GM21529 (cell line): ENCODE measurements at regions not wholly inside any gene's neighbourhood (a gene's known extent, or its start where the extent isn't known, plus 50 kb on each side); places are given as distances from the start of the nearest gene placed in this dataset.
"Not testable (repeated sequence)": the region's sequence is repeated elsewhere in the genome, so short reads cannot be mapped to it uniquely, and the experiment has no call there.

Experiments
- ATAC-seq: cut with Tn5 transposase; IDR thresholded peaks from one replicate; pipeline ENCODE4 v1.9.1; 2021; ENCODE audit not compliant: unreplicated experiment

DNA sequence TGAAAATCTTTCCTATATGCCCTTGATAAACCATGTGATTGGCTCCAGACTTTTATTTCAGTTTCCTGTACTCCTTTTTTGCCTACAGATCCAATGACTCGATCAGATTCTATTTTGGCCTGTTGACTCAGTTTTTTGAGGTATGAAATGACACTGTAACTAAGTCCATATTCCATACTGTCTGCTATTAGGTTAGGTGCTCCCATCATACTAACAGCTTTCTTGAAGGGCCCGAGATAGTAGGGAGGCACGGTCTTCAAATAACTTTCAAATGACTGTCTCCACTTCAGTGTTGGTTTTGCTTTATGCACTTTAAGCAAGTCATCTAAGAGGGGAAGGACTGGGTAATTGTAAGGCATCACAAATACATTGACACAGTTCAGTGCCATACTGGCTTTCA, 295.4 kb upstream of the DAB2 start:
- no peak for ATAC-seq

DNA sequence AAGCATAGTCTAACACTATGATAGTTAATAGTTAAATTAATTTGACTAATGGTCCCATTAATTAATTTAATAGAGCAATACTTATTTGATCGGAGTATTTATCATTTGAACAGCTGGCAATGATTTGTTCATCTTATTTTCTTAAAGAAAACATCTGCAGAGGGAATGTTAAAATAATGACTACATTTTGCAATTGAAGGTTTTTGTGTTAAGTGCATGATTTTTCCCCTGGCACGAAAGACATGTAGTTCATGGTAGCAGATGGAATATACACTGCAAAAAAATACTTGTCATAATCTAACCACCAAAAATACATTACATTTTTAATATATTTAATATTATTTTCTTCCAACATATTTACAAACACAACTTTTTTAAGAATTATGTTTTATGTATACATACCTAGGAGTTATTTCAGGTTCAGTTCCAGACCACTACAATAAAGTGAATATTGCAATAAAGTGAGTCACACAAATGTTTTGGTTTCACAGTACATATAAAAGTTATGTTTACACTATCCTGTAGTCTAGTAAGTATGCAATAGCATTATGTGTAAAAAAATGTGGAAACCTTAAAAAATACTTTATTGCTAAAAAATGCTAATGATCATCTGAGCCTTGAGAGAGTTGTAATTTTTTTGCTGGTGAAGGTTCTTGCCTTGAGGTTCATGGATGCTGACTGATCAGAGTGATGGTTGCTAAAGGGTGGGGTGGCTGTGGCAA, 292.6 kb upstream of the DAB2 start:
- no peak for ATAC-seq

DNA sequence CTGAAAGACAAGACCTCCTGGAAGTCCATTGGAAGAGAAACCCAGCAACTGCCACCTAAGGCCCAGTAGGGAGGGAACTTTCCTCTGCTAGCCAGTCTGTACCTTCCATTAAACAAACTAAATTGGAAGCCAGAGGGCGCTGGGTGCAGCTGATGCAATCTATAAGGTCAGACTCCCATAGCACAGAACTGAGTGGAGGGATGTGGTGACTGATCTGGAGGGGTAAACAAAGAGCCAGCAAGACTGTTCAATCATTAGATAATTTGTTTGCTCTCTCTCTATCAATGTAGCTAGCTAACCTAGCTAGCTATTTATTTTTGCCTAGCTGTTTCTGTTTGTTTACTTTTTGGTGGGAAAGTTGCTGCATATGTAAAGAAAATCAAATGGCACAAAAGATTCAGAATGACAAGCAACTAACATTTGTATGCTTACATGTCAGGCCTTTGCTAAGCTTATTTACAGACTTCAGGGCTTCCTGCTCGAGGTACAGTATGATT, 291.8 kb upstream of the DAB2 start:
- ATAC-seq = no peak

DNA sequence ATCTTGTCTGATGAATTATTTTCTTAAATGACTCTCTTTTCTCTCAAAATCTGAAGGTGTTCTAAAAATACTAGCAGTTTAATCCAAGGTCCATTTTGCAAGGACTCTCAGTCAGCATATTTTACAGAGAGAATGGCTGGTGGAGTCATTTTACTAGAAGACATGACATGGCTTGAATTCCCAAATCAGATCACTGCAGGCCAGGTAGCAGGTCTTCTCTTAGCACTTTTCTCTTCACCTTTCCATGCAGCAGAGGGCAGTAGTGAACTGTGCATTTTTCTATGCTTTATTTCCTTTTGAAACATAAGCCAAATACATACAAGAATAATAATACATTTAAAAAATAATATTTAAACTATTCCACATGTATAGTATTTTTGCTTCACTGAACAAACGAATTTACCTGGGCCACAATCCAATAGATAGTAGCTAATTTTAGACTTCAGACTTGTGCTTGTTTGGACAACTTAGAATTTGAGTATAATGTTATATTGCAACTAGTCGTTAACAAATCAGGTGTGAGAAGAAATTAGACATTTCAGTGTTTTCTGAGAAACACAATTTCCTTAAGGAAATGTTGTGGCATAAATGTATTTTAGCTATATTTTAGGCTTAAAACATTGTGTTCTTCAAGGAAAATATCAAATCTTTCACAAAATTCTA, 289.4 kb upstream of the DAB2 start:
- ATAC-seq = peak; percentile 45

DNA sequence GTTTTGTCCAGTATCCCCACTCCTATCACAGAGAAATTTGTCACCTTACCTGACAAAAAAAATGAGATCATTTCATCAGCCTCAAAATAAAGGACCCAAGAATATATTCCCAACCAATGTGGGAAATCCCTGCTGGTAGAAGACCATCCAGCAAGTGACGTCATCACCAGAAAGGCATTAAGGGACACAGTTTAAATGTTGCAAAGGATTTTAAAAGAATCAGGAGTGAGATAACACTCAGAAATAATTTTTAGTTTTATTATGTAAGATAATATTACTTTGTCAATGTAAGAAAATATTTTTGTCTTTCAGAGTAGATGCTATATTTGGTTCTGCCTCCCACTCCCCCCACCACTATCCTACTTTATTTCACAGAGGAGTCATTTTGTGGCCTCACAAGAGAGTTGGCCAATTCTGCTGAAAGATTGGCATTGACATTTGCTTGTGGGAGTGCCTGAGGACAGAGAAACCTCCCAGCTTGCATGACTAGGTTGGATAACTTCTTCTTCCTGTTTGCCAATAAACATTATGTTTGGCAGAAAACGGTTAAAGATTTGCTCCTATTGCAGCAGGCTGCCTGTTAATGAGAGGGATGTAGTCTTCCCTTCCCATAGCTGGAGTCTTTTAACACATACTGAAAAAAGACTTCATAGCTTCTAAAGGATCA, 288.6 kb upstream of the DAB2 start:
- no peak for ATAC-seq

DNA sequence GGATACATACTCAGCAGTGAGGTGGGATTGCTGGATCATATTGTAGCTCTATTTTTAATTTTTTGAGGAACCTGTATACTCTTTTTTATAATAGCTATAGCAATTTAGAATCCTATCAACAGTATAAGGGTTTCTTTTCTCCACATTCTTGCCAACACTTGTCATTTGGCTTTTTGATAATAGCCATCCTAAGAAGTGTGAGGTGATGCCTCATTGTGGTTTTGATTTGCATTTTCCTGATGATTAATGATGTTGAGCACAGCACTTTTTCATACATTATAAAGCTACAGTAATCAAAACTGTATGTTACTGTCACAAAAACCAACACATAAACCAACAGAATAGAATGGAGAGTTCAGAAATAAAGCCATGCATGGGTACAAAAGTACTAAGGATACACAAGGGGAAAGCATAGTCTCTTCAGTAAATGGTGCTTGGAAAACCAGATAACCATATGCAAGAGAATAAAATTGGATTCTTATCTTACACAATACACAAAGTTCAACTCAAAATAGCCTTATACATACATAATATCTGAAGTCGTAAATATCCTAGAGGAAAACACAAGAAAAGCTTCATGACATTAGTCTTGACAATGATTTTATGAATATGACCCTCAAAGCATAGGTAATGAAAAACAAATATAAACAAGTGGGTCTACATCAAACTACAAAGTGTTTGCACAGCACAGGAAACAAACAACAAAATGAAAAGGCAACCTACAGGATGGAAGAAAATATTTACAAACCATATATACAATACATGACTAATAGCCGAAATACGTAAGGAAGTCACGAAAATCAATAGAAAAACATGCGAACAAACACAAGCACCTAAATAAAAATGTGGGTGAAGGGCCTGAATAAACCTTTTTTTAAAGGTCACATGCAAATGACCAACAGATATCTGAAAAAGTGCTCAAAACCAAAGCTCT, 287.8 kb upstream of the DAB2 start:
- ATAC-seq = no peak

DNA sequence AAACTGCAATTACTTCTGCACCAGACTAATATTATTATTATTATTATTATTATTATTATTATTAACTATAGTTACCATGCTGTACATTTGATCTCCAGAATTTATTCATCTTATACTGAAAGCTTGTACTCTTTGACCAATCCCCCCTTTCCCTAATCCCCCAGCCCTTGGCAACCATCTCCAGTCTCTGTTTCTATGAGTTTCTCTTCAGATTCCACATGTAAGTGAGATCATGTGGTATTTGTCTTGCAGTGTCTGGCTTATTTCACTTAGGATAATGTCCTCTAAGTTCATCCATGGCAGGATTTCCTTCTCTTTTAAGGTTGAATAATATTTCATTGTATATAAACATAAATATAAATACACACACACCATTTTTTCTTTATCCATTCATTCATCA, 287.0 kb upstream of the DAB2 start:
- ATAC-seq = no peak

DNA sequence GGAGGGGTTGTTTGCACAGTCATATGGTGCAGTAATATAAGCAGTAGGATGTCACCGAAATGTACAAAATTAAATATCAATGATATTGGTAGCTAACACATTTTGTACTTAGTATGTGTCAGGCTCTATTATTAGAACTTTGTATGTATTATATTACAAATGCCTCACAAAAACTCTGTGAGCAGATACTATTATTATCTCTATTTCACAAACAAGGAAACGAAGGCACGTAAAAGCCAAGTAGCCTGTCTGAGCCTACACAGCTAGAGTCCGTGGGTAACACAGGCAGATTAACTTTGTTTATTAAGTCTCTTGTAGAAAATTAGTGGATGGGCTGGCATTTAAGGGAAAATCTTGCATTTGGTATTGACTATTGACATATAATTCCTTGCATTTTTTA, 284.3 kb upstream of the DAB2 start:
- no peak for ATAC-seq

DNA sequence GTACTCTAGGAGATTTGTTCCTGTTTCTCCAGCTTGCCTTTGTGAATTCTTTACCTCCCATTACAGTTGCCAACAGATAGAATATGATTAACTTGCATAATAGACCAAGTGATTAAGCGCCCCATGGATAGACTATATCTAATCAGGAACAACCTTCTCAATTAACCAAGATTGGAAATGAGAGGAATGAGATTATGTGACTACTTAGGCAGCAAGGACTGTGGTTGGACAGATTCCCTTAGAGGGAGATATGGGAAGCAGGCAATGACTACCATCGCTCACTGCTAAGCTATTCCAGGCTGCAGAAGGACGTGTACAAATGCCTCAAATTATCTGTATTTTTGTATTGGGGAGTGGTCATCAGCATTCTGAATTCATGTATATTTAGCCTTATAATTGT, 278.1 kb upstream of the DAB2 start:
- ATAC-seq = no peak

DNA sequence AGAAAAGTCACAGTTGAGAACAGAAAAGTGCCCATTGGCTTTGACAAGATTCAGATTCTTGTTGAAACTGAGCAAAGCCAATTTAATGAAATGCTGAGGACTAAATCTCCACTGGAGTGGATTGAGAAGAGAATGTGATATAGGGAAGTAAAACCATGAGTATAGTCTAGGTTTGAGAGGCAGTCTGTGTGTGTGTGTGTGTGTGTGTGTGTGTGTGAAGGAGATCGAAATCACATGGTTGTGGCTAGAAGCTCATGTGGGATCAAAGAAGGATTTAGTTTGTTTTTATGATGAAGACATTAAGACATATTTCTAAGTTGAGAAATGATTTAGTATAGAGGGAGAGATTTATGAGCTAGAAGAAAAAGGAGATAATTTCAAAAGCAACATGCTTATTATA, 275.7 kb upstream of the DAB2 start:
- no peak for ATAC-seq

DNA sequence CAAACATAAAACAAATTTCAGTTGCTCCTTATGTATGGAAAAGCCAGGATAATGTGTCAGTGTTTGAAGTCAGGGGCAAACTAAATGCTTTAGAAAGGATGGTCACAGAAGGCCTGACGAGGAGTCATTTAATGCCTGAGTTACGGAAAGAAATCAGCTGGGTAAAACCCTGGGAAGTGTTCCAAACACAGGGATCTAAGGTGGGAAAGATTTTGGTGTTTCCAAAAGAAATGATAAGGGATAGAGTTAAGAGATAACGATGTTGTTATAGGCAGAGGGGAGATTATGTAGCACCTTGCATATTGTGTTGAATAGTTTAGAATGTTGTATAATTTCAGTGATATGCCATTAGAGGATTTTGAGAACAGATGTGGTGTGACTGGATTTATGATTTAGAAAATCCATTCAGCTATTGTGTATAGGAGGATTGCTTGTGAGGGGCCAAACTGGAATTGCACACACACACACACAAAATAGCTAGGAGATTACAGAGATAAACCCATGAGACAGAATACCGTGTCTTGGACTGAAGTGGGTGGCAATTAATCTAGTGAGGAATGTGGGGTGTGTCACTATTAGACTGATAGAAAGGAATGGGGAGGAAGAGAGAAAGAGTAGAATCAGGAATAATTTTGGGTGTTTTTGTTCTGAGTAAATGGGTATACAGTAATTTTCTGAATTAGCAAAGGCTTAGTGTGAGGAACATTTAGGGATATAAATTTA, 274.2 kb upstream of the DAB2 start:
- no peak for ATAC-seq

DNA sequence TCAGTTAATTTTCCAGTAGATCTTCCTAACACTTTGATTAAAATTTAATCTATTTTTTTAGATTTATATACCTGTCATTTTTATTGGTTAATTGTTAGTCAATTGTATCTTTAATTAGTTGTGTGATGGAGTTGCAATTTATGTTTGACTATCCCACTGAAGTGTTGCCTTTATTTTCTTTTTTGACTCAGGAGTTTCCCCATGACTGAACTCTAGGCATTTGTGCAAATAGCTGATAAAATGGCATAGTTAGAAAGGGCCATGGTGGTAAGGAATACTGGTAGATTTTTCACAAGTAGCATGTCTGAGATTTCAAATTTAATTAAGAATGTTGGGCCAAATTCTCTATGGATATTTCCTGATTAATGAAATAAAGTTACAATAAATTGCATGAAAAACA, 273.1 kb upstream of the DAB2 start:
- no peak for ATAC-seq

DNA sequence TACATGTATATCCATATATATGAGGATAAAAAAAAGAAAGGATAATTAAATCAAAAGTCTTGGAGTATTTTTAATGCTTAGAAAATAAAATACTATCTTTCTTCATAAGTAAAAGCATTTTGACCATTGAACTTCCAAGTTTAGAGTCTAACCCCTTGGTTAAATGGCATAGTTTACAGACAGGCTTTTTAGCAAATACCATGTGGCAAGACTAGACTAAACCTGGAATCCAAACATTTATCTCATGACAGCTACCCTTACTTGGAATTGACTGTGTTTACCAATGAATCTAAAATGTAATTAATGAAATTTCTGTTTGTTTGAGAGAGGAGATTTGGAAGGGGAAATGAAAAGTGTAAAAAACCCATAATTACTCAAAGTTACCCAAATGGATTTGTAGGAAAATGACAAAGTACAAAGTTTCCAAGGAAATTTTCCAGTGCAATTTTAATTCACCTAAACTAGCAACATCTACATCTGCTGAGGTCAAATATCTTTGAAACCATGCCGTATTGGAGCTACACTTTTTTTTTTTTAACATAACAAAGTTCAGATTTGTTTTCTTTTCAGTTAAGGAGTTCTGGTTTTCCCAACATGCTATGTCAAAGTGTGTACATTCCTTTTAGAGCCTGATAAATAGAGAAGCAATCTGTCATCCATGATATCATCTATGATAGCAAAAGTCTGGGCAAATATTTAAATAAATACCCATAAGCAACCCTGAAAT, 272.1 kb upstream of the DAB2 start:
- ATAC-seq = no peak

DNA sequence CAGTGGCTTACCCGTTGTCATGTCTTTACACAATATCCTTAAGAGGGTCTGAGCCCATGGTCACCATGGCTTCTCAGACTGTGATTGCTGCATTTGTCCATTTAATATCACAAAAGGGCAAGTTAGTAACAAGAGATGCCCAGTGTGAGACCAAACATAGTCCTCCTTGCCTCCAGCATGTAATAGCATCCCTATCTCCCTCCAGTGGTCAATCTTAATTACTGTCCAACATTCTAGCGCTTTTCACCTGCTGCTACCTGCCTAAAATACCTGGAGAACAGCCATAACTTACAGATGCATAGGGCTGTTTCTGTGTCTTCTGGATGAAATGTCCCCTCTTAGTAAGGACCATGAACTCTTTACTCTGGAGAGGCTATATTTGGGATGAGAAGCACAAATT, 267.2 kb upstream of the DAB2 start:
- no peak for ATAC-seq

DNA sequence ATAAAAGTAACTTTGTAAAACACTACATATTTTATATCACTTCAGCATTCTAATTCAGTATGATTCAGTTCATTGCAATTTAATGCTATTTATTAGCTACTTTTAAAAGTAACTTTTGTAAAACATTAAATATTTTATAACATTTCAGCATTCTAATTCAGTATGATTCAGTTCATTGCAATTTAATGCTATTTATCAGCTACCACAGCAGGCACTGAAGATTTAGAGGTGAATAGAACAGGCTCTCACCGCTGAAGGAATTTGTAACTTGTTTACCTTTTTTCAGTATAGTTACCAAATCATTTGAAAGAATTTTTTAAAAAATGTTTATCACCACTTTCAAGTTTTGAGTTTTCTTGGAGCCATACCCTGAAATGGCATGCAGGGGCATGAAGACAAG, 266.4 kb upstream of the DAB2 start:
- no peak for ATAC-seq

DNA sequence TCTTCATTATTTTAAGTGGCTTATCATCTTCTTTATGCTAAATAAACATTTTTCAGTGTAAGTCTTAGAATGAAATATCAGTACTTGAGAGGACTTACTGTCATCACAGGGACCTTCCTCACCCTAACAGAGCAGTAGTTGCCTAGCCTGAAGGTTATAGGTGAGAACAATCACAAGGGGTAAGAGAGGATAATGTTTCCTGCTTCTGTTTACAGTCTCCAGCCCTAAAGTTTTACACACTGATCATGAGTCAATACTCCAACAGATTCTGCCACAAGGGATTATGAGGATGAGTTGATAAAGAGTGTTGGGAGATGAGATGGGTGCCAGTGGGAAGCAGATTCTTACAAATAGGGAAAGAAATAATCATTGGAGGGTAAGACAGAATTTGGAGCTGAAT, 265.1 kb upstream of the DAB2 start:
- ATAC-seq = no peak

DNA sequence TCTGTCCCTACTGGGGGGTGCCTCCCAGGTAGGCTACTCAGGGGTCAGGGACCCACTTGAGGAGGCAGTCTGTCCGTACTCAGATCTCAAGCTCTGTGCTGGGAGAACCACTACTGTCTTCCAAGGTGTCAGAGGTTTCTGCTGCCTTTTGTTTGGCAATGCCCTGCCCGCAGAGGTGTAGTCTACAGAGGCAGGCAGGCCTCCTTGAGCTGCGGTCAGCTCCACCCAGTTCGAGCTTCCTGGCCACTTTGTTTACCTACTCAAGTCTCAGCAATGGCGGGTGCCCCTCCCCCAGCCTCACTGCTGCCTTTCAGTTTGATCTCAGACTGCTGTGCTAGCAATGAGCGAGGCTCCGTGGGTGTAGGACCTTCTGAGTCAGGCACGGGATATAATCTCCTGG, 263.1 kb upstream of the DAB2 start:
- not testable (repeated sequence) for ATAC-seq

DNA sequence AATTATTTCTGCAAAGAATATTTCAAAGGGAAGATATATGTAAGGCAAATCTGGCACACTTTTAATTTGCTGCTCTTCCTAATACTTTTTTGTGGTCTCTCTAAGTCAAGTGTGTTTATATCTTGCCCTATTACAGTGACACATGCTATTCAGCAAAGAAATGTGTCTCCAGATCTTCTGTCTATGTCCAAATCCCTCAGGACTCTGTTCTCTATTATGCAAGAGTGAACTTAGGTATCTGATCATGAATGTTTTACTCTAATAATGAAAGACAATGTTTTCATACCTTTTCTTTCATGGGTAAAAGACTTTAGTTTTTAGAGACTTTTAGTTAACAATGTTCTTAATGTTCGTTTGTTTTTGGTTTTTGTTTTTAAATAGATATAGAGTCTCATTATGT, 255.4 kb upstream of the DAB2 start:
- ATAC-seq = no peak

DNA sequence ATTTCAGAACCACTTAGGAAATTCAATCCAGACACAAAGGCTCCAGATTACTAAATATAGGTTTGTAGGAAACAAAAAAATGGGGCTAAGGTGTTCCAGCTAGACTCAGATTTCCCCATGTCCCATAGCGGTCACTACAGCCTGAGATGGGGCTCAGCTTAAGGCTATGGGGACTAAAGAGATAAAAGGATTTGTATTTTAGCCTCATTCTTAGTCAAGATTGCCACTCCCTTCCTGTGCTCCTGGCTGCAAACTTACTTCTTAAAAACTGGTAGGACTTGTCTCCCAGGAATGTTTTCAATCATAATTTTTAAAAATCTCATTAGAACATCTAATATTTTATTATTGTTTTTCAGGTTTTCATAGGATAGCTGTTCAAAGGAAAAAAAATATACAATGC, 253.8 kb upstream of the DAB2 start:
- ATAC-seq = no peak

DNA sequence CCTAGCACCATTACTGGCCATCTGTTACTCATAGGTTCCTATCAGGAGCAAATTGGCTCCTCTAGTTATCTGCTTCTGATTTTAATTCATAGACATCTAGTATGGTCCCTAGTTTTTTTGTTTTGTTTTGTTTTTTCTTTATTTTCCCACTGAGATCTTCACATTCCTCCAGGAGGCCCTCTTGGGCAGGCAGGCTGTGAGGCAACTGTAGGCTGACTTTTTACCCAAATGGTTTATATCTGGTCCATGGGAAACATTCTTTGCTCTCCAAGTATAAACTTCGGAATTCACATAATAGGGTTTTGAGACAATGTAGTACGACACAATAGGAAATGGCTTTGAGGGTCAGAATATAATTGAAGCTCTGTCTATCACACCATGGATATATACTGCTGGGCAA, 250.9 kb upstream of the DAB2 start:
- no peak for ATAC-seq
